Natural killer cell (primary cell): ENCODE measurements at regions not wholly inside any gene's neighbourhood (a gene's known extent, or its start where the extent isn't known, plus 50 kb on each side); places are given as distances from the start of the nearest gene placed in this dataset.

Experiments
- ATAC-seq, 3 donors: fragments of 150-1000 bp in 2 of 3; fragments of 200-7000 bp in 1 of 3; cut with Tn5 transposase; 1 replicate in 1 of 3; 2 replicates in 2 of 3; pipeline ENCODE4 v1.10.0; 2021; ENCODE audit warnings: mild to moderate bottlenecking in 2 of 3, moderate library complexity in 2 of 3
- DNase-seq, 2 donors: peaks; one replicate each; pipeline versions ENCODE4 v3.0.0 to v3.0.0-alpha.2; 2013 to 2021; ENCODE audit warnings: mixed read lengths in 1 of 2
- H3K27ac ChIP-seq: one replicate; pipeline ENCODE4 v1.5.1; 2013; ENCODE audit warnings: mild to moderate bottlenecking, low read length
- H3K27me3 ChIP-seq: one replicate; pipeline ENCODE4 v1.6.1; 2013; ENCODE audit warnings: low read length; ENCODE audit not compliant: control insufficient read depth, insufficient read depth
- H3K36me3 ChIP-seq: one replicate; pipeline ENCODE4 v1.6.1; 2013; ENCODE audit warnings: low read length; ENCODE audit not compliant: control insufficient read depth, insufficient read depth
- H3K4me1 ChIP-seq: one replicate; pipeline ENCODE4 v1.6.1; 2013; ENCODE audit warnings: low read length; ENCODE audit not compliant: control insufficient read depth, insufficient read depth
- H3K4me3 ChIP-seq: one replicate; pipeline ENCODE4 v1.5.1; 2013; ENCODE audit warnings: low read length
- H3K9me3 ChIP-seq: one replicate; pipeline ENCODE4 v1.6.1; 2013; ENCODE audit warnings: low read length; ENCODE audit not compliant: control insufficient read depth, insufficient read depth
- H3K27ac Mint-ChIP-seq, 2 donors: one replicate each; pipeline ENCODE4 v1.8.0; 2022; ENCODE audit warnings: mild to moderate bottlenecking in 2 of 2, mixed read lengths in 2 of 2, moderate library complexity in 1 of 2
- H3K27me3 Mint-ChIP-seq, 2 donors: one replicate each; pipeline ENCODE4 v1.8.0; 2022; ENCODE audit warnings: low read depth in 2 of 2, mixed read lengths in 2 of 2
- H3K36me3 Mint-ChIP-seq: one replicate; pipeline ENCODE4 v1.8.0; 2022; ENCODE audit warnings: mixed read lengths
- H3K4me1 Mint-ChIP-seq, 2 donors: one replicate each; pipeline ENCODE4 v1.8.0; 2022; ENCODE audit warnings: mixed read lengths in 2 of 2
- H3K4me3 Mint-ChIP-seq: one replicate; pipeline ENCODE4 v1.8.0; 2022; ENCODE audit warnings: mild to moderate bottlenecking, moderate library complexity, mixed read lengths
- H3K9me3 Mint-ChIP-seq, 2 donors: one replicate each; pipeline ENCODE4 v1.8.0; 2022; ENCODE audit warnings: mixed read lengths in 2 of 2
- WGBS: methylation state at CpG from one replicate; pipeline ENCODE4 v1.1.7; 2013; ENCODE audit warnings: missing lambda C conversion rate; ENCODE audit not compliant: insufficient coverage; 5-methylcytosine and 5-hydroxymethylcytosine counted together
- intact Hi-C: fragments of 100-400 bp; cut with micrococcal nuclease; formaldehyde crosslinking; loops from one replicate; pipeline ENCODE4 v1.14.2; 2022
- TF ChIP-seq, protein P1 (sequence below): fragments of 200-600 bp; IDR thresholded peaks from one replicate; pipeline ENCODE4 v1.8.0; 2022; ENCODE audit warnings: antibody characterized with exemption

DNA sequence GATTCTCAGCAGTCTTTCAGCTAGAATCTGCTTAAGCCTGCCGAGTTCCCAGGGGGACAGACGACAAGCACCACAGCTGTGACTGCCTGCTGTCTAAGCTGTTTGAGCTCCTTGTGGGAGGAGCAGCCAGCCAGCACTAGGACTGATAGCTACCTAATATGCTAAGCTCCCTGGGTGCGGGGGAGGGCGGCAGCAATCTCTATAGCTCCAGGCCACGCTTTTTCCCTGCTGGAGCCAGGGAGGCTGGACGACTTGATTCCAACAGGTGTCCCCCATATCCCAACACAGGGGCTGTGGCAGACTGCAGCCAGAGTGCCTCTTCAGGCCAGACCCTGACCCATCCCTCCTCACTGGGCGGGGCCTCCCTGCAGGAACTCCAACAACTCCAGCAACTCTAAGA lies 134.1 kb upstream of the ARPP21 start:
- no peak for ATAC-seq
- DNase-seq = no peak
- Histone ChIP-seq H3K9me3 (peaks cover 8% of the 10 kb centered on the region), H3K27ac (no peak overlapping the region), H3K4me3 (no peak overlapping the region), H3K36me3 (no peaks in the 10 kb centered on the region), H3K4me1 (no peaks in the 10 kb centered on the region), H3K27me3 (no peaks in the 10 kb centered on the region)
- TF ChIP-seq, protein P1, sequence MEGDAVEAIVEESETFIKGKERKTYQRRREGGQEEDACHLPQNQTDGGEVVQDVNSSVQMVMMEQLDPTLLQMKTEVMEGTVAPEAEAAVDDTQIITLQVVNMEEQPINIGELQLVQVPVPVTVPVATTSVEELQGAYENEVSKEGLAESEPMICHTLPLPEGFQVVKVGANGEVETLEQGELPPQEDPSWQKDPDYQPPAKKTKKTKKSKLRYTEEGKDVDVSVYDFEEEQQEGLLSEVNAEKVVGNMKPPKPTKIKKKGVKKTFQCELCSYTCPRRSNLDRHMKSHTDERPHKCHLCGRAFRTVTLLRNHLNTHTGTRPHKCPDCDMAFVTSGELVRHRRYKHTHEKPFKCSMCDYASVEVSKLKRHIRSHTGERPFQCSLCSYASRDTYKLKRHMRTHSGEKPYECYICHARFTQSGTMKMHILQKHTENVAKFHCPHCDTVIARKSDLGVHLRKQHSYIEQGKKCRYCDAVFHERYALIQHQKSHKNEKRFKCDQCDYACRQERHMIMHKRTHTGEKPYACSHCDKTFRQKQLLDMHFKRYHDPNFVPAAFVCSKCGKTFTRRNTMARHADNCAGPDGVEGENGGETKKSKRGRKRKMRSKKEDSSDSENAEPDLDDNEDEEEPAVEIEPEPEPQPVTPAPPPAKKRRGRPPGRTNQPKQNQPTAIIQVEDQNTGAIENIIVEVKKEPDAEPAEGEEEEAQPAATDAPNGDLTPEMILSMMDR = no peak
- Mint-ChIP-seq H3K27ac (no peak overlapping the region), H3K9me3 (peaks cover 11 to 15% of the 10 kb centered on the region in 2 donors), H3K27me3 (no peaks in the 10 kb centered on the region), H3K4me1 (no peaks in the 10 kb centered on the region), H3K4me3 (no peak overlapping the region), H3K36me3 (peaks cover 7% of the 10 kb centered on the region)
- WGBS = 52% methylated on average over 7 of the region's 7 CpGs
- intact Hi-C loops = no loop called here

DNA sequence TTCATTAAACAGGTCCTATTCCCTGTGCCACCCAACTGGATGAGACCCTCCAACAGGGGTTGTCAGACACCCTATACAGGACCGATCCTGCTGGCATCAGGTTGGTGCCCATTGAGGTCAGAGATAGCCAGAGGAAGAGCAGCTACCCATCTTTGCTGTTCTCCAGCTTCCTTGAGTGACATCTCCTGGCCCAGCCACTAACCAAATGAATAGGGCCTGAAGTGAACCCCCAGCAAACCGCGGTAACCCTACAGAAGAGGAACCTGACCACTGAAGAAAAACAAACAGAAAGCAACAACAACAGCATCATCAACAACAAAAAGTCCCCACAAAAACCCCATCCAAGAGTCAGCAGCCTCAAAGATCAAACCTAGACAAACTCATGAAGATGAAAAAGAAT lies 133.6 kb upstream of the ARPP21 start:
- Mint-ChIP-seq H3K36me3 (peaks cover 7% of the 10 kb centered on the region), H3K27me3 (no peaks in the 10 kb centered on the region), H3K4me1 (no peaks in the 10 kb centered on the region), H3K27ac (no peak overlapping the region), H3K4me3 (no peak overlapping the region), H3K9me3 (peaks cover 14 to 17% of the 10 kb centered on the region in 2 donors)
- DNase-seq = no peak
- H3K4me3 ChIP-seq = no peak overlapping the region
- H3K9me3 ChIP-seq = peaks cover 8% of the 10 kb centered on the region
- TF ChIP-seq, protein P1 = no peak
- H3K27me3 ChIP-seq = no peaks in the 10 kb centered on the region
- 85% methylated on average over 3 of the region's 3 CpGs for WGBS
- intact Hi-C loops = no loop called here
- ATAC-seq = no peak
- H3K36me3 ChIP-seq = no peaks in the 10 kb centered on the region
- no peaks in the 10 kb centered on the region for H3K4me1 ChIP-seq
- H3K27ac ChIP-seq = no peak overlapping the region

- Mint-ChIP-seq H3K27ac (no peak overlapping the region), H3K4me3 (no peak overlapping the region), H3K9me3 (peaks cover 20 to 24% of the 10 kb centered on the region in 2 donors), H3K27me3 (no peaks in the 10 kb centered on the region), H3K36me3 (no peaks in the 10 kb centered on the region), H3K4me1 (no peaks in the 10 kb centered on the region)
- Histone ChIP-seq H3K9me3 (no peaks in the 10 kb centered on the region), H3K36me3 (no peaks in the 10 kb centered on the region), H3K27ac (no peak overlapping the region), H3K4me3 (no peak overlapping the region), H3K27me3 (no peaks in the 10 kb centered on the region), H3K4me1 (no peaks in the 10 kb centered on the region)
- intact Hi-C loops = no loop called here
- no peak for DNase-seq
- TF ChIP-seq, protein P1 = no peak
- no peak for ATAC-seq
Observed at GRCh38 chr3:35519936-35520335, 119.4 kb upstream of the ARPP21 start.

DNA sequence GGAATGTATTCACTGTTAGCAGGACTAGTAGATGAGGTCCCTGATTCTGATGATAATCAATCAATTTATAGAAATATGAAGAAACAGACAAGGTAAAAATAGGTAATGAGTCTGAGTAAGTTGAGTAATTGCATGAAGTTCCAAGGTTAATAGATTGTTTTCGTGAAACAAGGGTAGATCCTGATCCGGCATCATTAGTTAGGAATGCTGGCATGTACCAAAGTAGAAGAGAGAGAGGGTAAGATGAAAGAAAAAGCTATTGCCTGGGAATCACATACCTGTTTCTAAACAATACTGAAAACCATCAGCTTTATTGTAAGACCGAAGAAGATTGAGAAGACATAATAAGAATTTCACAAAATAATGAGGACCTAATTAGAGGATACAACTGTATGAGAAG lies 118.1 kb upstream of the ARPP21 start:
- Mint-ChIP-seq H3K27ac (no peak overlapping the region), H3K9me3 (peaks cover 20 to 24% of the 10 kb centered on the region in 2 donors), H3K4me1 (no peaks in the 10 kb centered on the region), H3K36me3 (no peaks in the 10 kb centered on the region), H3K27me3 (no peaks in the 10 kb centered on the region), H3K4me3 (no peak overlapping the region)
- H3K36me3 ChIP-seq = no peaks in the 10 kb centered on the region
- TF ChIP-seq, protein P1 = no peak
- H3K4me3 ChIP-seq = no peak overlapping the region
- H3K4me1 ChIP-seq = no peaks in the 10 kb centered on the region
- intact Hi-C loops = no loop called here
- H3K27ac ChIP-seq = no peak overlapping the region
- no peaks in the 10 kb centered on the region for H3K9me3 ChIP-seq
- ATAC-seq = no peak
- no peak for DNase-seq
- WGBS = 73% methylated on average over 2 of the region's 3 CpGs
- H3K27me3 ChIP-seq = no peaks in the 10 kb centered on the region
